ENCODE measurements at regions not wholly inside any gene's neighbourhood (a gene's known extent, or its start where the extent isn't known, plus 50 kb on each side); places are given as distances from the start of the nearest gene placed in this dataset.
"Not testable (repeated sequence)": the region's sequence is repeated elsewhere in the genome, so short reads cannot be mapped to it uniquely, and the experiment has no call there.

DNA sequence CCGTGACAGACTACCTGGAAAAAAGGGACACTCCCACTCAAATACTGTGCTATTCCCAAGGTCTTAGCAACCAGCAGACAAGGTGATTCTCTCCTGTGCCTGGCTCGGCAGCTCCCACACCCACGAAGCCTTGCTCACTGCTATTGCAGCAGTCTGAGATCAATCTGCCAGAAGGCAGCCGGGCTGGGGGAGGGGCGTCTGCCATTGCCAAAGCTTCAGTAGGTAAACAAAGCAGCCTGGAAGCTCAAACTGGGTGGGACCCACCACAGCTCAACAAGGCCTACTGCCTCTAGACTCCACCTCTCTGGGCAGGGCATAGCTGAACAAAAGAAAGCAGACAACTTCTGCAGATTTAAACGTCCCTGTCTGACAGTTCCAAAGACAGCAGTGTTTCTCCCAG, 128.4 kb upstream of the SETMAR start:
- no peak overlapping the region for H3K4me3 ChIP-seq (ENCODE audit: low read depth, low read length)
- DNase-seq (ENCODE audit: low read depth): no peak
- TF ChIP-seq CTCF (IDR thresholded peaks at IDR 0.05; ENCODE audit: control insufficient read depth, extremely low read depth, insufficient read depth): no peak

DNA sequence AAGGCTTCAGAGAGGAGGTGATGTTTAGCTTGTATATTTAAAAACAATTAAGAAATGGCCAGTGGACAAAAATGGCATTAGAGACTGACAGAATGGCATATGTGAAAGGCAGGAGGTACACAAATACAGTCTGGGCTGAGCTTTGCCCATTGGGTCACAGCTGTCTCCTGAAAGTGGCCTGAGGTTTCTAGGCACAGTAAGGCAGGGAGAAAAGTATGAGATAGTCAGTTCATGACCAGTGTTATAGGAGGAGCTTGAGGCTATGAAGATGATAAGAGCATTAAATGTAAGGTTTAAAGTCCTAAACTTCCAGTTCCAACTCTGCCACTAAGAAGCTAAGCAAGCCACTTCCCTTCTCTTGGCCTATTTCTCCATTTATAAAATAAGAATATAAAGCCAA, 111.2 kb upstream of the SETMAR start:
- no peak overlapping the region for H3K4me3 ChIP-seq (ENCODE audit: low read depth, low read length)
- no peak for TF ChIP-seq CTCF (IDR thresholded peaks at IDR 0.05; ENCODE audit: control insufficient read depth, extremely low read depth, insufficient read depth)

DNA sequence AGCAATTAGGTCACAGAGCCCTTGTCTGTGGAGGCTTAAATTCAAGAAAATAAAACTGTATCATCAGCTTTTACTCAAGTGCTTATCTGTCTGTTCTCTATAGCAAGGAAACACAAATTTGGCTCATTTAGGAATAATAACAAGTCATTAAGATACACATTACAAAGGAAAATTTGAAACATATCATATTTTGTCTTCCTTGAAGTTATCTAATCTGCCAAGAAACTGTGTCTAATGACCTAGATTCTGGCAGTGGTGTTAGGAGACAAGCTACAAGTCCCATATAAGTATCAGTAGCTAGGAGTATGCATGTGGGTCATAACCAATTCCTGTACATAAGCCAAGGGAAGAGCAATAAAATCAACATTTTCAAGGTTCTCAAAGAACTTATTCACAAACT, 108.2 kb upstream of the SETMAR start:
- H3K4me3 ChIP-seq (ENCODE audit: low read depth, low read length): no peak overlapping the region
- no peak for TF ChIP-seq CTCF (IDR thresholded peaks at IDR 0.05; ENCODE audit: control insufficient read depth, extremely low read depth, insufficient read depth)

More for the DNA sequence above, 111.2 kb upstream of the SETMAR start:
- DNase-seq (ENCODE audit: low read depth): no peak

GRCh38 chr3:4196506-4197147, 106.5 kb upstream of the SETMAR start:
- peak; percentile 28 for DNase-seq (ENCODE audit: low read depth)
- no peak overlapping the region for H3K4me3 ChIP-seq (ENCODE audit: low read depth, low read length)
- TF ChIP-seq CTCF (IDR thresholded peaks at IDR 0.05; ENCODE audit: control insufficient read depth, extremely low read depth, insufficient read depth): no peak

More for the DNA sequence above, 108.2 kb upstream of the SETMAR start:
- no peak for DNase-seq (ENCODE audit: low read depth)

DNA sequence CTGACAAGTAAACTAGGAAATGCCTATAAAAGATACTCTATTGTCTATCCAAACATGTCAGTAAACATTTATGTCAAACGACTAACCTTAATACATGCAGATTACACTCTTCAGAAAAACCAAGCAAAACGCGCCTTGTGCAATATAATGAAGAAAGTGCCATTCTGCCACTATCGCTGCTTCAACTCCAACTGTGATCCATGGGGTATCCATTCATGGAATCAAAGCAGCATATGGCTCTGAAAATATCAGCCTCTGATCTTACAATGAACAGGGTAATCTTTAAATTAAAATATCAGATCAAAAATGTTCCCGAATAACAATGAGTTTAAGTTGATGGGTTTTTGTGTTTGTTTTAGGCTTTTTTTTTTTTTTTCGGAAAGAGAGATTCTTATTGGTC, 105.5 kb upstream of the SETMAR start:
- no peak for DNase-seq (ENCODE audit: low read depth)
- H3K4me3 ChIP-seq (ENCODE audit: low read depth, low read length): no peak overlapping the region
- TF ChIP-seq CTCF (IDR thresholded peaks at IDR 0.05; ENCODE audit: control insufficient read depth, extremely low read depth, insufficient read depth): no peak

GRCh38 chr3:4198491-4198890, 104.7 kb upstream of the SETMAR start:
- TF ChIP-seq CTCF (IDR thresholded peaks at IDR 0.05; ENCODE audit: control insufficient read depth, extremely low read depth, insufficient read depth): no peak
- H3K4me3 ChIP-seq (ENCODE audit: low read depth, low read length): no peak overlapping the region
- DNase-seq (ENCODE audit: low read depth): no peak

GRCh38 chr3:4204776-4205175, 98.4 kb upstream of the SETMAR start:
- DNase-seq (ENCODE audit: low read depth): not testable (repeated sequence)

More at GRCh38 chr3:4204776-4205175, 98.4 kb upstream of the SETMAR start:
- not testable (repeated sequence) for H3K4me3 ChIP-seq (ENCODE audit: low read depth, low read length)
